Neural progenitor cell (in vitro differentiated cells): ENCODE measurements at regions not wholly inside any gene's neighbourhood (a gene's known extent, or its start where the extent isn't known, plus 50 kb on each side); places are given as distances from the start of the nearest gene placed in this dataset.

Experiments
- EZH2 ChIP-seq: fragments of 200-600 bp; sonication (generic); IDR thresholded peaks from 2 replicates; pipeline ENCODE4 v1.6.1; 2017; ENCODE audit warnings: antibody characterized with exemption, mild to moderate bottlenecking, moderate library complexity
- EZH2phosphoT487 ChIP-seq: fragments of 200-600 bp; sonication (generic); IDR thresholded peaks from 2 replicates; pipeline ENCODE4 v1.6.1; 2017; ENCODE audit warnings: antibody characterized with exemption
- TF ChIP-seq, protein P1 (sequence below): fragments of 200-600 bp; sonication (generic); IDR thresholded peaks from 2 replicates; pipeline ENCODE4 v1.5.1; 2017; ENCODE audit warnings: antibody characterized with exemption, mild to moderate bottlenecking

GRCh38 chr6:100084991-100085364 is 91.0 kb upstream of the MCHR2 start:
- TF ChIP-seq, protein P1, sequence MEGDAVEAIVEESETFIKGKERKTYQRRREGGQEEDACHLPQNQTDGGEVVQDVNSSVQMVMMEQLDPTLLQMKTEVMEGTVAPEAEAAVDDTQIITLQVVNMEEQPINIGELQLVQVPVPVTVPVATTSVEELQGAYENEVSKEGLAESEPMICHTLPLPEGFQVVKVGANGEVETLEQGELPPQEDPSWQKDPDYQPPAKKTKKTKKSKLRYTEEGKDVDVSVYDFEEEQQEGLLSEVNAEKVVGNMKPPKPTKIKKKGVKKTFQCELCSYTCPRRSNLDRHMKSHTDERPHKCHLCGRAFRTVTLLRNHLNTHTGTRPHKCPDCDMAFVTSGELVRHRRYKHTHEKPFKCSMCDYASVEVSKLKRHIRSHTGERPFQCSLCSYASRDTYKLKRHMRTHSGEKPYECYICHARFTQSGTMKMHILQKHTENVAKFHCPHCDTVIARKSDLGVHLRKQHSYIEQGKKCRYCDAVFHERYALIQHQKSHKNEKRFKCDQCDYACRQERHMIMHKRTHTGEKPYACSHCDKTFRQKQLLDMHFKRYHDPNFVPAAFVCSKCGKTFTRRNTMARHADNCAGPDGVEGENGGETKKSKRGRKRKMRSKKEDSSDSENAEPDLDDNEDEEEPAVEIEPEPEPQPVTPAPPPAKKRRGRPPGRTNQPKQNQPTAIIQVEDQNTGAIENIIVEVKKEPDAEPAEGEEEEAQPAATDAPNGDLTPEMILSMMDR, result no peak
- TF ChIP-seq EZH2phosphoT487 (no peak), EZH2 (no peak)
